Activated CD8-positive, alpha-beta T cell treated with anti-CD3 and anti-CD28 coated beads for 36 hours (primary cell): ENCODE measurements at regions not wholly inside any gene's neighbourhood (a gene's known extent, or its start where the extent isn't known, plus 50 kb on each side); places are given as distances from the start of the nearest gene placed in this dataset.

Experiments
- ATAC-seq: fragments of 200-7000 bp; cut with Tn5 transposase; one replicate; pipeline ENCODE4 v1.10.0; 2021; ENCODE audit warnings: mild to moderate bottlenecking, moderate library complexity
- CTCF ChIA-PET: fragments of 350-600 bp; sonication (Branson Sonifier 250); formaldehyde crosslinking; loops from one replicate; lab custom pipeline; 2021; ENCODE audit warnings: antibody characterized with exemption; lab: Charles Lee
- POLR2A ChIA-PET: fragments of 350-600 bp; sonication (Branson Sonifier 250); formaldehyde crosslinking; loops from one replicate; lab custom pipeline; 2021; ENCODE audit warnings: antibody characterized with exemption; lab: Charles Lee
- DNase-seq: peaks from one replicate; pipeline ENCODE4 v3.0.0-alpha.2; 2020
- H3K27ac Mint-ChIP-seq: one replicate; pipeline ENCODE4 v1.8.0; 2021; ENCODE audit warnings: mild to moderate bottlenecking, mixed read lengths
- H3K27me3 Mint-ChIP-seq: one replicate; pipeline ENCODE4 v1.8.0; 2021; ENCODE audit warnings: mixed read lengths
- H3K36me3 Mint-ChIP-seq: one replicate; pipeline ENCODE4 v1.8.0; 2021; ENCODE audit warnings: low read depth, mixed read lengths
- H3K4me1 Mint-ChIP-seq: one replicate; pipeline ENCODE4 v1.8.0; 2021; ENCODE audit warnings: low read depth, mixed read lengths
- H3K4me3 Mint-ChIP-seq: one replicate; pipeline ENCODE4 v1.8.0; 2021; ENCODE audit warnings: mild to moderate bottlenecking, moderate library complexity, mixed read lengths
- H3K9me3 Mint-ChIP-seq: one replicate; pipeline ENCODE4 v1.8.0; 2021; ENCODE audit warnings: mixed read lengths
- intact Hi-C: fragments of 100-400 bp; cut with micrococcal nuclease; formaldehyde crosslinking; loops from one replicate; pipeline ENCODE4 v1.10.0; 2022
- TF ChIP-seq, protein P1 (sequence below): fragments of 200-600 bp; IDR thresholded peaks from one replicate; pipeline ENCODE4 v1.8.0; 2022; ENCODE audit warnings: antibody characterized with exemption, mild to moderate bottlenecking

DNA sequence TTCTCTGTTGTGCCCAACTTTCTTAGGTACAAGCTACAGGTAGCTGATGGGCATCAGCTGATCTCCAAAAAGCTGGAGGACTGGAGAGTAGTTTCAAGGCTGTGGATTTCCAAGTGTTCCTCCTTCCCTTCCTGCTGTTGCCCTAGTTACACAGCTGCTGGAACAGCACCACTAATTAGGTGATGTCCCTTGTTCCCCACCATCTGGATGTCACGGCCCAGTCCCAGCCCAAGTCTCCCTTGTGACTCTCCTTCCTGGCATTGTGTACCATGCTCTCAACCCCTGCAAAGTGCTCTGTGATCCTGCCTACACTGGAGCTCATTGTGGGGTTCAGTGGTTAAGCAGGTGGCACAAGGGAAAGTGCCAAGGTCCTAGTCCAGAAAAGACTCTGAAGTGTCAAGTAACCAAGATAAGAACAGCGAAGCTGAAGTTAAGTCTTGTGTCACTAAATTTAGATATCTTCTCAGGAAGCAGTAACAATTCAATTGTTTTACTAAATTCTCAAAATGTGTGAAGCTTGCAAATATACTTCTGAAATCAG, 604.5 kb downstream of the ISL1 start:
- H3K27me3 Mint-ChIP-seq: no peaks in the 10 kb centered on the region
- CTCF ChIA-PET: interaction anchor here (0.9 kb wide), 1 partner anchor 11 kb away, joined by 3 read pairs; no protein-coding TSS in a partner anchor
- ATAC-seq: no peak

DNA sequence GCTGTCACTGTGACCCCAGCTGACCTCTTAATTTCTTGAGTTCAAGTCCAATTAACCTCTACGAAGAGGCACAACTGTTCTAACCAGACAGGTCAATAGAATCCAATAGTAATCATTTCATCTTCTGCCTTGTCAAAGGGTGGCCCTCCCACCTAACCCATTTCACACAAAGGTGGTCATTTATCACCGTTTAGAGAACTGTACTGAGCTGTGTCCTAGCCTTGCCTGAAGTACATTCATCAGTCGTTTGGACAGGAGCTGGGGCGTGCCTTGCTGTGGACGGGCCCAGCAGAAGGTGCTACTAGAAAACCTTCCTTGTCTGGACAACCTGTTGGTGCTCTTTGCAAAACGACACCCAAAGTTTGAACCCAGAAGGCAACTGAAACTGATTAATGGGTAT, 605.4 kb downstream of the ISL1 start:
- TF ChIP-seq, protein P1, sequence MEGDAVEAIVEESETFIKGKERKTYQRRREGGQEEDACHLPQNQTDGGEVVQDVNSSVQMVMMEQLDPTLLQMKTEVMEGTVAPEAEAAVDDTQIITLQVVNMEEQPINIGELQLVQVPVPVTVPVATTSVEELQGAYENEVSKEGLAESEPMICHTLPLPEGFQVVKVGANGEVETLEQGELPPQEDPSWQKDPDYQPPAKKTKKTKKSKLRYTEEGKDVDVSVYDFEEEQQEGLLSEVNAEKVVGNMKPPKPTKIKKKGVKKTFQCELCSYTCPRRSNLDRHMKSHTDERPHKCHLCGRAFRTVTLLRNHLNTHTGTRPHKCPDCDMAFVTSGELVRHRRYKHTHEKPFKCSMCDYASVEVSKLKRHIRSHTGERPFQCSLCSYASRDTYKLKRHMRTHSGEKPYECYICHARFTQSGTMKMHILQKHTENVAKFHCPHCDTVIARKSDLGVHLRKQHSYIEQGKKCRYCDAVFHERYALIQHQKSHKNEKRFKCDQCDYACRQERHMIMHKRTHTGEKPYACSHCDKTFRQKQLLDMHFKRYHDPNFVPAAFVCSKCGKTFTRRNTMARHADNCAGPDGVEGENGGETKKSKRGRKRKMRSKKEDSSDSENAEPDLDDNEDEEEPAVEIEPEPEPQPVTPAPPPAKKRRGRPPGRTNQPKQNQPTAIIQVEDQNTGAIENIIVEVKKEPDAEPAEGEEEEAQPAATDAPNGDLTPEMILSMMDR: no peak
- Mint-ChIP-seq H3K4me1 (no peaks in the 10 kb centered on the region), H3K4me3 (no peak overlapping the region), H3K27ac (no peak overlapping the region), H3K9me3 (no peaks in the 10 kb centered on the region), H3K36me3 (no peaks in the 10 kb centered on the region), H3K27me3 (no peaks in the 10 kb centered on the region)
- DNase-seq (no peak), ATAC-seq (no peak)
- intact Hi-C loops: no loop called here
- ChIA-PET POLR2A (no interaction called here), CTCF (no interaction called here)

More for the DNA sequence above, 604.5 kb downstream of the ISL1 start:
- Mint-ChIP-seq H3K27ac (no peak overlapping the region), H3K4me3 (no peak overlapping the region), H3K4me1 (no peaks in the 10 kb centered on the region), H3K9me3 (no peaks in the 10 kb centered on the region), H3K36me3 (no peaks in the 10 kb centered on the region)
- intact Hi-C loops: no loop called here
- TF ChIP-seq, protein P1: no peak
- POLR2A ChIA-PET: no interaction called here
- DNase-seq: no peak

GRCh38 chr5:51990241-51990640, 607.0 kb downstream of the ISL1 start:
- Mint-ChIP-seq H3K27me3 (no peaks in the 10 kb centered on the region), H3K27ac (no peak overlapping the region), H3K4me1 (no peaks in the 10 kb centered on the region), H3K4me3 (no peak overlapping the region), H3K9me3 (no peaks in the 10 kb centered on the region), H3K36me3 (no peaks in the 10 kb centered on the region)
- TF ChIP-seq, protein P1: no peak
- DNase-seq (no peak), ATAC-seq (no peak)
- POLR2A ChIA-PET: no interaction called here
- CTCF ChIA-PET: no interaction called here
- intact Hi-C loops: no loop called here

DNA sequence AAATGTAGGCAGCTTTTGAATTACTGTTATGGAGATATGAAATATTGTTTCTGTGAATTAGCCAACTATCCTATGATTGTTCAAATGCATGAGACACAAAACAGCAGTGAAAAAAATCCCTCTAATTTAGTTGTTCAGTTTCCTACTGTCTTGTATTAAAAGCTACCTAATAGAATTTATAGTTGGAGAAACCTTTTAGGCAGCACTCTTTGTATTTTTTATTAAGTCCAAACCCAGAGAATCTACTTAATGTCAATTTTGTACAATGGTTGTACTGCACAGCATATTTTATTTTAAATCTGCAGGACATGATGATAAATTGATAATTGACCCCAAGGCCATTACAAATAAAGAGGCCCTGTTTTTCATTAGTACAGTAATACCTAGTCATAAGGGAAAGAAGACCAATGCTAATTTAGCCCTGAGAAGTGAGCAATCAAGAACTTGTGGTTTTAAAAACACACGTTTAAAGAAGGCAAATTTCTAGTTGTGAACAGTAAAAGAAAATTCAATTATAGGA, 607.5 kb downstream of the ISL1 start:
- no peak for DNase-seq

GRCh38 chr5:51991940-51992339, 608.7 kb downstream of the ISL1 start:
- H3K36me3 Mint-ChIP-seq: no peaks in the 10 kb centered on the region
- DNase-seq (no peak), ATAC-seq (no peak)
- H3K4me3 Mint-ChIP-seq: no peak overlapping the region
- no peaks in the 10 kb centered on the region for H3K27me3 Mint-ChIP-seq
- POLR2A ChIA-PET: no interaction called here
- H3K4me1 Mint-ChIP-seq: no peaks in the 10 kb centered on the region
- CTCF ChIA-PET: no interaction called here
- no peaks in the 10 kb centered on the region for H3K9me3 Mint-ChIP-seq
- H3K27ac Mint-ChIP-seq: no peak overlapping the region
- intact Hi-C loops: no loop called here
- TF ChIP-seq, protein P1: no peak

More for the DNA sequence above, 607.5 kb downstream of the ISL1 start:
- H3K4me3 Mint-ChIP-seq: no peak overlapping the region
- H3K27ac Mint-ChIP-seq: no peak overlapping the region
- H3K36me3 Mint-ChIP-seq: no peaks in the 10 kb centered on the region
- TF ChIP-seq, protein P1: no peak
- no peak for ATAC-seq
- H3K4me1 Mint-ChIP-seq: no peaks in the 10 kb centered on the region
- H3K27me3 Mint-ChIP-seq: no peaks in the 10 kb centered on the region
- H3K9me3 Mint-ChIP-seq: no peaks in the 10 kb centered on the region
- intact Hi-C loops: no loop called here
- CTCF ChIA-PET: no interaction called here
- POLR2A ChIA-PET: no interaction called here
